ENCODE measurements at regions not wholly inside any gene's neighbourhood (a gene's known extent, or its start where the extent isn't known, plus 50 kb on each side); places are given as distances from the start of the nearest gene placed in this dataset.

GRCh38 chr5:2357309-2357708 lies 394.2 kb downstream of the IRX2 start (continued):
- TF ChIP-seq, protein P1, sequence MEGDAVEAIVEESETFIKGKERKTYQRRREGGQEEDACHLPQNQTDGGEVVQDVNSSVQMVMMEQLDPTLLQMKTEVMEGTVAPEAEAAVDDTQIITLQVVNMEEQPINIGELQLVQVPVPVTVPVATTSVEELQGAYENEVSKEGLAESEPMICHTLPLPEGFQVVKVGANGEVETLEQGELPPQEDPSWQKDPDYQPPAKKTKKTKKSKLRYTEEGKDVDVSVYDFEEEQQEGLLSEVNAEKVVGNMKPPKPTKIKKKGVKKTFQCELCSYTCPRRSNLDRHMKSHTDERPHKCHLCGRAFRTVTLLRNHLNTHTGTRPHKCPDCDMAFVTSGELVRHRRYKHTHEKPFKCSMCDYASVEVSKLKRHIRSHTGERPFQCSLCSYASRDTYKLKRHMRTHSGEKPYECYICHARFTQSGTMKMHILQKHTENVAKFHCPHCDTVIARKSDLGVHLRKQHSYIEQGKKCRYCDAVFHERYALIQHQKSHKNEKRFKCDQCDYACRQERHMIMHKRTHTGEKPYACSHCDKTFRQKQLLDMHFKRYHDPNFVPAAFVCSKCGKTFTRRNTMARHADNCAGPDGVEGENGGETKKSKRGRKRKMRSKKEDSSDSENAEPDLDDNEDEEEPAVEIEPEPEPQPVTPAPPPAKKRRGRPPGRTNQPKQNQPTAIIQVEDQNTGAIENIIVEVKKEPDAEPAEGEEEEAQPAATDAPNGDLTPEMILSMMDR (IDR thresholded peaks at IDR 0.05; ENCODE audit: control extremely low read depth in 1 of 3, insufficient read depth in 1 of 3, low read depth in 1 of 3, low read length in 3 of 3), result no peak
- no peak for TF ChIP-seq CREB1 (IDR thresholded peaks at IDR 0.05)
- TF ChIP-seq CHD2 (IDR thresholded peaks at IDR 0.05; ENCODE audit: low read length), result no peak
- no peak for TF ChIP-seq CBX8 (IDR thresholded peaks at IDR 0.05; ENCODE audit: borderline replicate concordance, low read depth, low read length)

Measured in H1 (cell line).